HG02763 (cell line): ENCODE measurements at regions not wholly inside any gene's neighbourhood (a gene's known extent, or its start where the extent isn't known, plus 50 kb on each side); places are given as distances from the start of the nearest gene placed in this dataset.

ENCODE experiments used
- ATAC-seq: cut with Tn5 transposase; IDR thresholded peaks from one replicate; pipeline ENCODE4 v1.9.1; 2021; ENCODE audit warnings: mild to moderate bottlenecking, moderate library complexity; ENCODE audit not compliant: unreplicated experiment

DNA sequence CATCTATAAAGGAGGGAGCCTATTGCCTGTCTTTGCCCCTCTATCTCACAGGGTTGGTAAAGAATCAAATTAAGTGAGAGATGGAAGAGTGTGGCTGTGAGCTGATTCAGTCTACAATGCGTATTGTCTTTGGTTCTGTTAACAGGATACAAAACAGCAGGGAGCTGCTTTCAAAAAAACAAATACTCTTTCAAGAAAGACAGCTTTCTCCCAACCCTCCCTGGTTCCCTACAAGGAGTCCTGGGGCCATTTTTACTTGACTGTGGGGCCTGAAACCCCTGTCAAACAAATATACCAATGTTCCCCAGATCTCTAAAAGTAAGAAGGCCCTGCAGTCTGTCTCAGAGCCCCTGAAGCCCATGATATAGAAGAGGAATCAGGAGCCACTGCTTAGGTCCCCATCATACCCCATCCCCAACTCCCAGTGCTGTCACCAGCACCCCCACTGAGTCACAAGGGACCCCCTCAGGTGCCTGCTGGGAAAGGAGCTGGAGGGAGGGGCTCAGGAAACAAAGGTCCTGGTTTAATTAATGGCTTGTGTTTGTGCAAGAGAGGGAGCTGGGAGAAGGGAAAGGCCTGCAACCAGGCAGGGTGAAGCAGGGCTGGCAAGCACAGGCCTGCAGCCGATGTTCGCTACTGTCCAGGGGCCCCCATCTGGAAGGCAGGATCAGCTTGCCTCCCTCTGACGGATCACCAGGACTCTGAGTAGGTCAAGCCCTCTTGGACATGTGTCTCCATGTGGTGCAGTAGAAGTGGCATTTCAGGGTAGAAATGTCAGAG lies 182.0 kb upstream of the GHITM start:
- no peak for ATAC-seq

GRCh38 chr10:83959328-83959727 lies 180.0 kb upstream of the GHITM start:
- no peak for ATAC-seq

DNA sequence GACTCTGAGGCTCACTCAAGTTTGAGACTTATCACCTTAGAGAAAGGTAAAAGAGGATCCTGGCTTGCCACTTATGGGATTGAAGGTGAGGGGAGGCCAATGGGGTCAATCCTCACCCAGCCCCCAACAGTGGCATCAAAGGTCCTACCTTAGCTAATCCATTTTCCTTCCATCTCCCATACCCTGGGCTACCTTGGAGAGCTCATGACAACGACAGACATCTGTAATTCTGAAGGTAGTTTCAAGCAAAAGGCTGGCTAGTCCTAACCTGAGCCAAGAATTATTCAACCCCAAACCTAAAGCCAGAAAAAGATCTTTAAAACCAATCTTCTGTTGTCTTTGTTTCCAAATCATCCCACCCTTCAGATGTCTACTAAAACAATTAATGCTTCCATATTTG lies 179.2 kb upstream of the GHITM start:
- ATAC-seq = no peak

GRCh38 chr10:83961620-83962019 lies 177.7 kb upstream of the GHITM start:
- no peak for ATAC-seq

- no peak for ATAC-seq
Measured at GRCh38 chr10:83963446-83963845, 175.9 kb upstream of the GHITM start.

- no peak for ATAC-seq
Measured at GRCh38 chr10:83965473-83965872, 173.8 kb upstream of the GHITM start.

GRCh38 chr10:83968052-83968451 lies 171.3 kb upstream of the GHITM start:
- no peak for ATAC-seq

DNA sequence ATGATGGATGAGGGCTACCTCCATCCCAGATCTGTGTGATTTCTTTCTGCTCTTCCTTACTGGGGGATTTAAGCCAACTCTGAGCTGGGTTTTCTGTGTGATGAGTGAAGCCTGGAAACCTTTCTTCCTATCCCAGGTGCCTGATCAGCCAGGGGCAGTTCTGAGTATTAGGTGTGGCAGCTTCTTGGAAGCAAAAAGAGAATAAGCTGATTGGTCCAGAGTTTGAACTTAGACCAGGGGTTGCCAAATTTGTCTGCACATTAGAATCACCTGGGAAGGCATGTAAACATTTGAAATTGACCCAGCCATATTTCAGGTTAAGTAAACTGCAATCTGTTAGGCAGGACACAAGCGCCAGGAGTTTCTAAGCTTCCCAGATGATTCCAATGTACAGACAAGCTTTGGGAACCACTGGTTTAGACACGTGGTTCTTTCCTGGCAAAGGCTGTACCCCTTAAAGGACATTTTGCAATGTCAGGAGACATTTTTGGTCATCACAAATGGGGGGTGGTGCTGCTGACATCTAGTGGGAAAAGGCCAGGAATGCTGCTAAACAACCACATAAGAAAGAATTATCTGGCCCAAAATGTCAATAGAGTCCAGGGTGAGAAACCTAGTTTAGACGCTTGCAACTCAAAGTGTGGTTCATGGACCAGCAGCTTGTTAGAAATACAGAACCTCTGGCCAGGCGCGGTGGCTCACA lies 160.5 kb upstream of the GHITM start:
- ATAC-seq = no peak

- no peak for ATAC-seq
Measured at GRCh38 chr10:83982812-83983211, 156.5 kb upstream of the GHITM start.

- no peak for ATAC-seq
Measured at GRCh38 chr10:83983578-83984255, 155.6 kb upstream of the GHITM start.

DNA sequence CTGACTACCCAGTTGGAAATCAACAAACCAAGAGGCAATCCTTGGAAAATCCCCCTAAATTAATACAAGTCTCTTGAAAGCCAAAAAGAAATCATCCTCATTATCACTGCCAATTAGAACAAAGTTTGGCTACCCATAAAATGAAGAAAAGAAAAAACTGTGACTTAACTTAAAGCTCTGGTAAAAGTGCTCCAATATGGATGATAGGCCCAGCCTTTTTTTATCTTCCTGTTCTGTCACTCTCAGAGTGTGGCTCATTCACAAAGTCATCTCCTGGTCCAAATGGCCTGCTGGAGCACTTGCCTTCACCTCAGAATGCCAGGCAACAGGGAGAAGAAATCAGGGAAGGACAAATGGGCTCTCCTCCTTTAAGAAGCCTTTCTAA lies 155.1 kb upstream of the GHITM start:
- ATAC-seq = no peak

- no peak for ATAC-seq
Measured at GRCh38 chr10:83986800-83987199, 152.5 kb upstream of the GHITM start.

DNA sequence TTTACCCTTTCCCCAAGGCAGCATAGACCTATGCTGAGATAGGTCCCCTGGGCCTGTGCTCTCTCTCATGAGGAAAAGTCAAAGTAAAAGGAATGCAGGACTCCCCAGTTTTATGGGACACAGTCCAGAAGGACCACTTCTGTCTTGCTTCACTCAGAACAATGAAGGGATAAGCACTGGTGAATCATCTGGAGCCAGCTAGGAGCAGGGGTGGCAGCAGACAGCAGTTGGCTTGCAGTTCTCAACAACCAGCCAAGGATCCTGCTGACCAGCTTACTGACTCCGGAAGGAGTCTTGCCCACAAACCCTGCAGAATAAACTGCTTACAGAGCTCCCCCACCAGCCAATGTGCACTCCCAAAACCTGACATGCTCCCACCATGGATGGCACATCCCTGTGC lies 152.1 kb upstream of the GHITM start:
- ATAC-seq = no peak

GRCh38 chr10:83988435-83988834 lies 150.9 kb upstream of the GHITM start:
- ATAC-seq = no peak

DNA sequence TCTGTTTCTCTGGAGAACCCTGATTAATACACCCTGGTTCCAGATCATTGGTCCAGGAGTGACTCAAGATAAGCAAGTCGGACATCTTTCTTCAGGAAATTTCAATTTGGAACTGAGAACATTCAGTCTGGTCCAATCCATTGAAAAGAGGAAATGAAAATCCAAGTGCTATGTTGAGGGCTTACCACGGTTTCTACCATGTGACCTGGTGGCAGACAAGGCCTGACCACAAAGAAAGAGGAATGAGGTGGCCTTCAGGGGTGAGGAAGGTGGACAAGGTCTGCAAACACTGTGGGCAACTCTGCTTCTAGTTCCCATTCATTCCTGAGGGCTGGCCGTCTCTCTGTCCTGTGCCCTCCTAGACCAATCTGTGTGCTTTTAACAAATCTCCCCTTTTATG lies 149.2 kb upstream of the GHITM start:
- peak; percentile 93 for ATAC-seq

- ATAC-seq = no peak
Measured at GRCh38 chr10:83991986-83992753, 147.1 kb upstream of the GHITM start.

- no peak for ATAC-seq
Measured at GRCh38 chr10:83994325-83994724, 145.0 kb upstream of the GHITM start.

DNA sequence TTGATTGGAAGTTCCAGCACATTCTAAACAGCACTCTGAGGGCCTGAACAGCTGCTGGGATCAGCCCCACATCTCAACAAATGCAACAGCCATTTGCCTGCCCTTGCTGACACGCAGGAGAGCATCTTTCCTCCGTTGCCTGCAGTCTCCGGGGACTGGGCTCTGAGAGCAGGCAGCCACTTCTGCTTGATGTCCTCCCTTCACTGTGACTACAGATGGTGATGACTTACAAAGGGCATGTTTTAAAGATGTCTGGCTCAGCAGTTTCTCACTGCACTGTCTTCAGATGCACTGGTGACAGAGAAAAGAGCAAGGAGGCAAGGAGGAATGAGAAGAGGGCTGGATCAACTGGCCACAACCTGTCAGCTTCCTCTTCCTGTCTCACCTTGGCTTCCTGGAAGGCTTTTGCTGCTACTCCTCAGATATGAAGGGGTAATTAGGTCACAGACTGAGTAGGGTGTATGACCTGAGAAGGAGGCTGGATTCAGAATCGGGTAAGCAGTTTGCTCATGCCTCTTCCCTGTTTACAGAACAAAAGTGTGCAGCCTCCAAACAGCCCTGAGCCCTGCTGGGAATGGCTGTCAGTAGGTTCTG lies 143.5 kb upstream of the GHITM start:
- no peak for ATAC-seq

GRCh38 chr10:84004221-84004620 lies 135.1 kb upstream of the GHITM start:
- ATAC-seq = no peak

GRCh38 chr10:84005403-84005802 lies 133.9 kb upstream of the GHITM start:
- no peak for ATAC-seq

GRCh38 chr10:84007482-84007881 lies 131.8 kb upstream of the GHITM start:
- no peak for ATAC-seq
